ENCODE measurements at regions not wholly inside any gene's neighbourhood (a gene's known extent, or its start where the extent isn't known, plus 50 kb on each side); places are given as distances from the start of the nearest gene placed in this dataset.

DNA sequence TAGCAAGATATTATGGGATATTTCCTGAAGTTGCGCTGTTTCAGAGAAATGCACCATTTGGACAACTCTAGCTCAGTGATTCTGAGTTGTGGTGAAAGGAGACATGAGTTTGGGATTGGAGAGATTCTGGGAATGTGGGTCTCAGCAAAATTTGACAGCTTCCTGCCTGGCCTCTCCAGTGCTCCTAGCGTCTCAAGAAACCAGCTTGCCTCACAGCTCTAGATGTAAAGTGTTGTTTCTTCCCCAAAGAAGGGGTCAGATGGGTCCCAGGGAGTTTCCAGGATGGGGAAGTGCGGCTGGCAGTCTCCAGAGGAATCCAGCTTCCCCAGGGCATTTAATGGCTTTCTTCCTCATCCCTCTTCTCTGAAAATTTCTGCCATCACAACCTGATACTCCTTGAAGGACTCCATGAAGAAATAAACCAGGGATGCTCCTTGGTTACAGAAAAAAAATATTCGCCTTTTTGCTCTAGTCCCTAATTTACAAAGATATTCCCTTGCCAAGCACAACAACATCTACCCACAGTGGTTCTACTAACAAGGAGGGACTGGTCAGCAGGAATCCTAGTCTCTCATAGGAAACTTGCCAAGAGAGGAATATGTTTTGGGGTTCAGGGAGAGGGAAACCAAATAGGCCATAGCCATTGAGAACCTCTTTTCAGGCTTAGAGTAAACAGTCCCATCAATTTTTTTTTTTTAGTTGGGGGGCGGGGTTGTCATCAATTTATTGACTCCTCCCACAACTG is 185.4 kb upstream of the E2F8 start:
- TF ChIP-seq, protein P1, sequence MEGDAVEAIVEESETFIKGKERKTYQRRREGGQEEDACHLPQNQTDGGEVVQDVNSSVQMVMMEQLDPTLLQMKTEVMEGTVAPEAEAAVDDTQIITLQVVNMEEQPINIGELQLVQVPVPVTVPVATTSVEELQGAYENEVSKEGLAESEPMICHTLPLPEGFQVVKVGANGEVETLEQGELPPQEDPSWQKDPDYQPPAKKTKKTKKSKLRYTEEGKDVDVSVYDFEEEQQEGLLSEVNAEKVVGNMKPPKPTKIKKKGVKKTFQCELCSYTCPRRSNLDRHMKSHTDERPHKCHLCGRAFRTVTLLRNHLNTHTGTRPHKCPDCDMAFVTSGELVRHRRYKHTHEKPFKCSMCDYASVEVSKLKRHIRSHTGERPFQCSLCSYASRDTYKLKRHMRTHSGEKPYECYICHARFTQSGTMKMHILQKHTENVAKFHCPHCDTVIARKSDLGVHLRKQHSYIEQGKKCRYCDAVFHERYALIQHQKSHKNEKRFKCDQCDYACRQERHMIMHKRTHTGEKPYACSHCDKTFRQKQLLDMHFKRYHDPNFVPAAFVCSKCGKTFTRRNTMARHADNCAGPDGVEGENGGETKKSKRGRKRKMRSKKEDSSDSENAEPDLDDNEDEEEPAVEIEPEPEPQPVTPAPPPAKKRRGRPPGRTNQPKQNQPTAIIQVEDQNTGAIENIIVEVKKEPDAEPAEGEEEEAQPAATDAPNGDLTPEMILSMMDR (conservative IDR thresholded peaks at IDR 0.05) = no peak
- TF ChIP-seq ZFX (IDR thresholded peaks at IDR 0.05) = no peak

Data from C4-2B (cell line).